ENCODE measurements at regions not wholly inside any gene's neighbourhood (a gene's known extent, or its start where the extent isn't known, plus 50 kb on each side); places are given as distances from the start of the nearest gene placed in this dataset.
"Not testable (repeated sequence)": the region's sequence is repeated elsewhere in the genome, so short reads cannot be mapped to it uniquely, and the experiment has no call there.

DNA sequence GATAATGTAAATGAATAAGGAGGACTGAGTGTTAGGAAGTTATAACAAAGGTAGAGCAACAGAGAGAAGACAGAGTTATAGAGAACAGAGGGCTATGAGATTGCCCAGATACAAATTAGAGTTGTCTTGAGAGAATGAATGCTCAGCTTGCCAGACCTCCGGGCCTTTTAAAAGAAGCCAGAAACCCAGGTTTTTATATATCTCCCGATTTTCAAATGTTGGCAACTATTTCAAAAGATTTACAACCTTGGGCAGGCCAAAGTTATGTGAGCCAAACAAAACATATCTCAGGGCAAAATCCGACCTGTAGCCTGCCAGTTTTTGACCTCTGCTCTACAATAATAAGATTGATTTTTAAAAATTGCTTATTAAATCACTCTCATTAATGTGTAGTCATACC is 573.1 kb upstream of the SLC10A2 start:
- Histone ChIP-seq H3K4me3 (ENCODE audit: low read depth in 1 of 5, low read length in 5 of 5) (no peak overlapping the region), H3K4me1 (ENCODE audit: control insufficient read depth in 5 of 5, insufficient read depth in 5 of 5, low read length in 5 of 5) (no peaks in the 10 kb centered on the region), H3K27ac (ENCODE audit: low read depth, low read length) (no peak overlapping the region), H3K27me3 (ENCODE audit: control insufficient read depth in 5 of 5, insufficient read depth in 4 of 5, low read length in 5 of 5) (no peaks in the 10 kb centered on the region), H3K36me3 (ENCODE audit: control insufficient read depth in 5 of 5, insufficient read depth in 5 of 5, low read length in 5 of 5) (no peaks in the 10 kb centered on the region), H3K9me3 (ENCODE audit: control insufficient read depth in 5 of 5, low read length in 5 of 5) (peaks cover 0 to 3% (median 0%) of the 10 kb centered on the region in 5 donors), H3K9ac (ENCODE audit: low read length in 5 of 5) (no peak overlapping the region)

DNA sequence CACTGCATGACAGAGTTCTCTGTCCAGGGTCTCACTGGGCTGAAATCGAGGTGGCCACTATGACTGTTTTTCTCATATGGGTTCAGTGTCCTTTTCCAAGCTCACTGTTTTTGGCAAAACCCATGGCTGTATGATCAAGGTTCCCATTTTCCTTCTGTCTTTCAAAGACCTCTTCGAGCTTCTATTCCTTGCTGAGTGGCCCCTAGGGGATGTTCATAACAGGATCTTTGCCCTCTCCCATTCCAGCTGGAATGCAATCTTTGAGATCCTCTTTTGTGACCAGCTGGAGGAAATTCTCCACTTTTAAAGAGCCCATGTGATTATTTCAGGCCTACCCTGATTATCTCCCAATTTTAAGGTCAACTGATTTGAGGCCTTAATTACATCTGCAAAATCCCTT is 572.5 kb upstream of the SLC10A2 start:
- Histone ChIP-seq H3K27ac (ENCODE audit: low read depth, low read length) (no peak overlapping the region), H3K4me3 (ENCODE audit: low read depth in 1 of 5, low read length in 5 of 5) (no peak overlapping the region), H3K4me1 (ENCODE audit: control insufficient read depth in 5 of 5, insufficient read depth in 5 of 5, low read length in 5 of 5) (no peaks in the 10 kb centered on the region), H3K9me3 (ENCODE audit: control insufficient read depth in 5 of 5, low read length in 5 of 5) (peaks cover 0 to 3% (median 0%) of the 10 kb centered on the region in 5 donors), H3K27me3 (ENCODE audit: control insufficient read depth in 5 of 5, insufficient read depth in 4 of 5, low read length in 5 of 5) (no peaks in the 10 kb centered on the region), H3K36me3 (ENCODE audit: control insufficient read depth in 5 of 5, insufficient read depth in 5 of 5, low read length in 5 of 5) (no peaks in the 10 kb centered on the region), H3K9ac (ENCODE audit: low read length in 5 of 5) (no peak overlapping the region)

DNA sequence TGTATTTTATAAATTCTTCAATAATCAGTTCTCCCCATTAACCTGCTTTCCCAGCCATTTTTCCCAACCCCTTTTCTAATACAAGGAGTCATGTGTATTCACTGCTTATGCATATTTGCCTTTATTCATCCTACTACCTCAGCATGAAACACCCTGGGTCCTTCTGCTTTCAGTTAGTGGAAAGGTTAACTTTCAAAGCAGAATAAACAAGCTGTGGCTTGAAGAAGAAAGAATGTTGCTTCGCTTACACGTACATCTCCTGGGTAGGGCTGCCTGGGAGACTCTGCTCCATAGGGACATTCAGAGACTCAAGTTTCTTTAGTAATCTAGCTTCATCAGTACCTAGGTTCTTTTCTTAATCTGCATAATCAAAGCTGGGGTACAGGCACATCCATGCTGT is 567.8 kb upstream of the SLC10A2 start:
- Histone ChIP-seq H3K4me1 (ENCODE audit: control insufficient read depth in 5 of 5, insufficient read depth in 5 of 5, low read length in 5 of 5) (no peaks in the 10 kb centered on the region), H3K36me3 (ENCODE audit: control insufficient read depth in 5 of 5, insufficient read depth in 5 of 5, low read length in 5 of 5) (no peaks in the 10 kb centered on the region), H3K4me3 (ENCODE audit: low read depth in 1 of 5, low read length in 5 of 5) (no peak overlapping the region), H3K27me3 (ENCODE audit: control insufficient read depth in 5 of 5, insufficient read depth in 4 of 5, low read length in 5 of 5) (no peaks in the 10 kb centered on the region), H3K9me3 (ENCODE audit: control insufficient read depth in 5 of 5, low read length in 5 of 5) (peaks cover 0 to 3% (median 0%) of the 10 kb centered on the region in 5 donors), H3K27ac (ENCODE audit: low read depth, low read length) (no peak overlapping the region), H3K9ac (ENCODE audit: low read length in 5 of 5) (no peak overlapping the region)

DNA sequence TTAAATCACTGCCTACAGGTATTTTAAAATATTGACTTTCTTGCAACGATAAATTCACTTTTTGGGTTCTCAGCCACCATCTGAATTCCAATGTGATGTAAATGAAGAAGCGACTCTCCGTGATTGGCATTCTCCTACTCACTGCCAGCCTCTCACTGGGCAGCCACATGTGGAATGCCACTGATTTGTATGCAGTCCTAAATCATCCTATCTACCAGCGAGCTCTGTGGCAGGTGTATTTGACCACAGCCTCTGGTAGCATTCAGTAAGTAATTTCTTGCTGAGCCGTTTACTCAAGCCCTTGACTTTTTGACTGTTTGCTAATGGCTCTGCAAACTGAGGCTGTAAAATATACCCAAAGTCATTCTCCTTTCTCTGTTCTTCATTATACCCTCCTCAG is 559.0 kb upstream of the SLC10A2 start:
- Histone ChIP-seq H3K27me3 (ENCODE audit: control insufficient read depth in 5 of 5, insufficient read depth in 4 of 5, low read length in 5 of 5) (no peaks in the 10 kb centered on the region), H3K4me1 (ENCODE audit: control insufficient read depth in 5 of 5, insufficient read depth in 5 of 5, low read length in 5 of 5) (no peaks in the 10 kb centered on the region), H3K4me3 (ENCODE audit: low read depth in 1 of 5, low read length in 5 of 5) (no peak overlapping the region), H3K36me3 (ENCODE audit: control insufficient read depth in 5 of 5, insufficient read depth in 5 of 5, low read length in 5 of 5) (no peaks in the 10 kb centered on the region), H3K9me3 (ENCODE audit: control insufficient read depth in 5 of 5, low read length in 5 of 5) (no peaks in the 10 kb centered on the region), H3K27ac (ENCODE audit: low read depth, low read length) (no peak overlapping the region), H3K9ac (ENCODE audit: low read length in 5 of 5) (no peak overlapping the region)

DNA sequence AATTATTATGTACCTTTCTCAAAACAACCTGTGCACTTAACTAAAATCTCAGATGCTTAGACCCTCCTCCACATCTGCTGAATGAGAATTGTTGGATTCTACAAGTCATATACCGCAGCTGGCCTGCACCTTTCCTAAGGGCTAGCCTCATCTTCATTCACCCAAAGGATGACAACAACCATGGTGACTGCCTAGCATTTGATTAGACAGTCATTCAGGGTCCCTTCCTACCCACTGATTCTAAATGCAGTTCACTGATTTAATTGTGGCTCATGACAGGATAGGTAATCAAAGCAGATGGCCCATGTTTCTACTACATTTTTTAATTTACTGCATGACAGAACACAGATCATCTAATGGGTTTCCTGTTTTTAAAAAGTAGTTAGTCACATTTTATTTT is 551.9 kb upstream of the SLC10A2 start:
- H3K27me3 ChIP-seq (ENCODE audit: control insufficient read depth in 5 of 5, insufficient read depth in 4 of 5, low read length in 5 of 5): no peaks in the 10 kb centered on the region
- no peaks in the 10 kb centered on the region for H3K36me3 ChIP-seq (ENCODE audit: control insufficient read depth in 5 of 5, insufficient read depth in 5 of 5, low read length in 5 of 5)
- no peaks in the 10 kb centered on the region for H3K9me3 ChIP-seq (ENCODE audit: control insufficient read depth in 5 of 5, low read length in 5 of 5)
- no peak overlapping the region for H3K9ac ChIP-seq (ENCODE audit: low read length in 5 of 5)
- H3K27ac ChIP-seq (ENCODE audit: low read depth, low read length): no peak overlapping the region
- no peaks in the 10 kb centered on the region for H3K4me1 ChIP-seq (ENCODE audit: control insufficient read depth in 5 of 5, insufficient read depth in 5 of 5, low read length in 5 of 5)
- no peak overlapping the region for H3K4me3 ChIP-seq (ENCODE audit: low read depth in 1 of 5, low read length in 5 of 5)

DNA sequence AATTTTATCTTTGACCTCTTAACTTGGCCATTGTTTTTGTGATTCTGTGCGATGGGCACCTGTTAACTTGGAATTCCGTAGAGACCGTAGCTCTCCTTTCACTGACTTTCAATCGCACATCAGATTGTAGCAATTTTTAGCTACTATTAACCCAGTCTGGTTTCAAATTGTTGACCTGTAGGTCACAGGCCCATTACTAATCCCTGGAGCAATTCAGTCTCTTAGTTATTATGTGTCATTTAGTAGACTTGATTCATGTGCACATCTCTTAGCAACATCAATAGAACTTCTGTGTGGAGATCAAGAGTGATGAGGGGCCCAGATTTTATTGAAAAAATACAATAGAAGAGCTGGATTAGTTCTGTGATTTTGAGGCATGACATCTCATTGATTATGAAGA is 549.6 kb upstream of the SLC10A2 start:
- H3K27me3 ChIP-seq (ENCODE audit: control insufficient read depth in 5 of 5, insufficient read depth in 4 of 5, low read length in 5 of 5): no peaks in the 10 kb centered on the region
- H3K27ac ChIP-seq (ENCODE audit: low read depth, low read length): no peak overlapping the region
- H3K36me3 ChIP-seq (ENCODE audit: control insufficient read depth in 5 of 5, insufficient read depth in 5 of 5, low read length in 5 of 5): no peaks in the 10 kb centered on the region
- H3K9ac ChIP-seq (ENCODE audit: low read length in 5 of 5): no peak overlapping the region
- H3K4me3 ChIP-seq (ENCODE audit: low read depth in 1 of 5, low read length in 5 of 5): no peak overlapping the region
- H3K4me1 ChIP-seq (ENCODE audit: control insufficient read depth in 5 of 5, insufficient read depth in 5 of 5, low read length in 5 of 5): no peaks in the 10 kb centered on the region
- no peaks in the 10 kb centered on the region for H3K9me3 ChIP-seq (ENCODE audit: control insufficient read depth in 5 of 5, low read length in 5 of 5)

DNA sequence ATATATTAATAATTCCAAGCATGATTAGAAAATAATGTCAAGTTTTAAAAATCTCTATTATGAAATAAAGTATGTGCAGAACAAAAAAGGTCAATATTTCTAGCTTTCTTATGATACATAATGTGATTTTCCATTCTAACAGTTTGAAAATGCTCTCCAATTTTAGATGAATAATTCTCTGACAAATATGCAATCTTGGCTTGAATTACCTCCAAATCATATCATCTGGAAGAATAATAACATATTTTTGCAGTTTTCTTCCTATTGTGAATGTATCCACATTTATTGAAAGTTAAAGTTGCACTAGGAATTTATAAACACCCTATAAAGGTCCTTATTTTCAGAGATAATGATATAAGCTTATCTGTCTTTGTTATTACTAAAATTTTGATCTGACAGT is 548.5 kb upstream of the SLC10A2 start:
- H3K9ac ChIP-seq (ENCODE audit: low read length in 5 of 5): no peak overlapping the region
- no peak overlapping the region for H3K4me3 ChIP-seq (ENCODE audit: low read depth in 1 of 5, low read length in 5 of 5)
- no peak overlapping the region for H3K27ac ChIP-seq (ENCODE audit: low read depth, low read length)
- no peaks in the 10 kb centered on the region for H3K27me3 ChIP-seq (ENCODE audit: control insufficient read depth in 5 of 5, insufficient read depth in 4 of 5, low read length in 5 of 5)
- H3K9me3 ChIP-seq (ENCODE audit: control insufficient read depth in 5 of 5, low read length in 5 of 5): no peaks in the 10 kb centered on the region
- no peaks in the 10 kb centered on the region for H3K4me1 ChIP-seq (ENCODE audit: control insufficient read depth in 5 of 5, insufficient read depth in 5 of 5, low read length in 5 of 5)
- no peaks in the 10 kb centered on the region for H3K36me3 ChIP-seq (ENCODE audit: control insufficient read depth in 5 of 5, insufficient read depth in 5 of 5, low read length in 5 of 5)

DNA sequence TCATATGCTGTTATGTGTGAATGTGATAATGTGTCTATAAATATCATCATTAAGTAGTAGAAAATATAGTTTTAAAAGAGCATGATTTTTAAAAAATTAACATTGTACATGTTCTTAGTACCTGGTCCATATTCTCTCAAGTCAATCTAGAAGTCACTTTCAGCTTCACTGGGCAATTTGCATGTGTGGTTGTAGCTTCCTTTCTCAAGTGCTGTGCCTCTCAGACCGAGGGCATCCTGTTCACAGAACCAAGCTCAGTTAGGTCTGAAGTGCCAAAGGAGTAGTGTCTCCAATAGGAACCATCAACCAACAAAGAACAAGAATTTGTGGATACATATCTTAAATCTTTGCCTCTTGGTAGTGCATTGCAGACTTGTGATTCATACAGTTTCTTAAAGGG is 541.8 kb upstream of the SLC10A2 start:
- Histone ChIP-seq H3K4me3 (ENCODE audit: low read depth in 1 of 5, low read length in 5 of 5) (no peak overlapping the region), H3K27ac (ENCODE audit: low read depth, low read length) (no peak overlapping the region), H3K27me3 (ENCODE audit: control insufficient read depth in 5 of 5, insufficient read depth in 4 of 5, low read length in 5 of 5) (no peaks in the 10 kb centered on the region), H3K4me1 (ENCODE audit: control insufficient read depth in 5 of 5, insufficient read depth in 5 of 5, low read length in 5 of 5) (no peaks in the 10 kb centered on the region), H3K9me3 (ENCODE audit: control insufficient read depth in 5 of 5, low read length in 5 of 5) (peaks cover 0 to 3% (median 0%) of the 10 kb centered on the region in 5 donors), H3K36me3 (ENCODE audit: control insufficient read depth in 5 of 5, insufficient read depth in 5 of 5, low read length in 5 of 5) (no peaks in the 10 kb centered on the region), H3K9ac (ENCODE audit: low read length in 5 of 5) (no peak overlapping the region)

DNA sequence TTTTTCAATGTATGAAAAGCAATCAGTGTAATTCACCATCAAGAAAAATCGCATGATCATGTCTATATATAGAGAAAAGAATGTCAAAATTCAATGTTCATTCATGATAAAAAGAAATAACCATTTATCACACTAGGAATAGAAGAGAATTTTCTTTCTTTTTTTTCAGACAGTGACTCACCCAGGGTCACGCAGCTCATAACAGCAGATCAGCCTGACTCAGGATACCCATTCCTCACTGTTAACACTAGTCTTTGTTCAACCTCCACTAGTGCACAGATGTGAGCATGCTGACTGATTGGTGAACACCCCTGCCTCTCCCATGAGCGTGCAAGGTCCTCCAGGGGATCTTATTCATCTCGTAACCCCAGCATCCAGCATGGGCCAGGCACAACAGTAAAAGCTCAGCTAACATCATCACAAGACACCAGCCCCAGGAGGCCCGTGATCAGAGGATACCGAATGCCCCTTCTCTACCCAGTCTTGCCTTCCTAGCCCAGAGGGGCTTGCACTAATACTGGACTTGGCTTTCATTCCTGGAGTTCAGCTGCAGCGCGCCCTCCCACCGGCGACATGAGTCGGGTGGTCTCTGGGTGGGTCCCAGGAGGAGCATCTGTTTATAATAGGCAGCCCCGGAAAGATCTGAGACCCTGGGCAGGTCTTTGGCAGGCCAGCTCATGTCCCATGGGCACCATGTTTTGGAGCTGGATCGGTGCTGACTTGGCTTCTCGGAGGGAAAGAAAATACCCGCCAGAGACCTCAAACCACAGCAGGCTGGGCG is 539.5 kb upstream of the SLC10A2 start:
- no peaks in the 10 kb centered on the region for H3K36me3 ChIP-seq (ENCODE audit: control insufficient read depth in 5 of 5, insufficient read depth in 5 of 5, low read length in 5 of 5)
- peaks cover 0 to 3% (median 0%) of the 10 kb centered on the region in 5 donors for H3K9me3 ChIP-seq (ENCODE audit: control insufficient read depth in 5 of 5, low read length in 5 of 5)
- no peak overlapping the region for H3K4me3 ChIP-seq (ENCODE audit: low read depth in 1 of 5, low read length in 5 of 5)
- H3K27me3 ChIP-seq (ENCODE audit: control insufficient read depth in 5 of 5, insufficient read depth in 4 of 5, low read length in 5 of 5): no peaks in the 10 kb centered on the region
- H3K4me1 ChIP-seq (ENCODE audit: control insufficient read depth in 5 of 5, insufficient read depth in 5 of 5, low read length in 5 of 5): no peaks in the 10 kb centered on the region
- no peak overlapping the region for H3K27ac ChIP-seq (ENCODE audit: low read depth, low read length)
- H3K9ac ChIP-seq (ENCODE audit: low read length in 5 of 5): no peak overlapping the region

DNA sequence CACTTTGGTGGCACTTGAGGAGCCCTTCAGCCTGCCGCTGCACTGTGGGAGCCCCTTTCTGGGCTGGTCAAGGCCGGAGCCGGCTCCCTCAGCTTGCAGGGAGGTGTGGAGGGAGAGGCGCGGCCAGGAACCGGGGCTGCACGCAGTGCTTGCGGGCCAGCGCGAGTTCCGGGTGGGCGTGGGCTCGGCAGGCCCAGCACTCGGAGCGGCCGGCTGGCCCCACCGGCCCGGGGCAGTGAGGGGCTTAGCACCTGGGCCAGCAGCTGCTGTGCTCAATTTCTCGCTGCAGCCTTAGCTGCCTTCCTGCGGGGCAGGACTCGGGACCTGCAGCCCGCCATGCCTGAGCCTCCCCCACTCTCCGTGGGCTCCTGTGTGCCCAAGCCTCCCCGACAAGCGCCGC is 533.7 kb upstream of the SLC10A2 start:
- not testable (repeated sequence) for H3K9me3 ChIP-seq (ENCODE audit: control insufficient read depth in 5 of 5, low read length in 5 of 5); H3K27me3 ChIP-seq (ENCODE audit: control insufficient read depth in 5 of 5, insufficient read depth in 4 of 5, low read length in 5 of 5)

More for the DNA sequence above, 533.7 kb upstream of the SLC10A2 start:
- H3K9ac ChIP-seq (ENCODE audit: low read length in 5 of 5); H3K4me1 ChIP-seq (ENCODE audit: control insufficient read depth in 5 of 5, insufficient read depth in 5 of 5, low read length in 5 of 5); H3K36me3 ChIP-seq (ENCODE audit: control insufficient read depth in 5 of 5, insufficient read depth in 5 of 5, low read length in 5 of 5); H3K4me3 ChIP-seq (ENCODE audit: low read depth in 1 of 5, low read length in 5 of 5); H3K27ac ChIP-seq (ENCODE audit: low read depth, low read length): not testable (repeated sequence)

Measured in subcutaneous abdominal adipose tissue (tissue), 5 donors.